ENCODE measurements at regions not wholly inside any gene's neighbourhood (a gene's known extent, or its start where the extent isn't known, plus 50 kb on each side); places are given as distances from the start of the nearest gene placed in this dataset.

GRCh38 chr2:153386481-153386897 lies 92.1 kb downstream of the RPRM start:
- Histone ChIP-seq H3K27me3 (ENCODE audit: control insufficient read depth in 4 of 4, insufficient read depth in 4 of 4, low read length in 3 of 4) (no peaks in the 10 kb centered on the region), H3K4me3 (ENCODE audit: low read depth in 1 of 3, low read length in 3 of 3) (no peak overlapping the region), H3K27ac (ENCODE audit: low read depth in 1 of 2, low read length in 2 of 2) (no peak overlapping the region), H3K9me3 (ENCODE audit: control insufficient read depth in 4 of 4, low read length in 3 of 4) (no peaks in the 10 kb centered on the region), H3K9ac (ENCODE audit: low read depth in 1 of 2, low read length in 2 of 2) (no peak overlapping the region), H3K4me1 (ENCODE audit: control insufficient read depth in 4 of 4, insufficient read depth in 4 of 4, low read length in 3 of 4) (no peaks in the 10 kb centered on the region), H3K36me3 (ENCODE audit: control insufficient read depth in 4 of 4, insufficient read depth in 3 of 4, low read depth in 1 of 4, low read length in 3 of 4) (no peaks in the 10 kb centered on the region)
- no peak for DNase-seq (ENCODE audit: low spot score)
- WGBS, result 64% methylated on average over 2 of the region's 2 CpGs
- TF ChIP-seq FOXA2 (IDR thresholded peaks at IDR 0.05) (no peak), GABPA (IDR thresholded peaks at IDR 0.05 in 1 of 2, conservative IDR thresholded peaks at IDR 0.05 in 1 of 2) (no peak), ZBTB33 (IDR thresholded peaks at IDR 0.05) (no peak), ATF3 (IDR thresholded peaks at IDR 0.05) (no peak), NR2F2 (IDR thresholded peaks at IDR 0.05) (no peak), TAF1 (conservative IDR thresholded peaks at IDR 0.05) (no peak), EGR1 (IDR thresholded peaks at IDR 0.05; ENCODE audit: low read depth in 2 of 2) (no peak), SP1 (IDR thresholded peaks at IDR 0.05) (no peak), FOXA1 (IDR thresholded peaks at IDR 0.05) (no peak), RAD21 (IDR thresholded peaks at IDR 0.05) (no peak), HNF4G (IDR thresholded peaks at IDR 0.05) (no peak), YY1 (IDR thresholded peaks at IDR 0.05) (no peak), MAX (IDR thresholded peaks at IDR 0.05) (no peak), HNF4A (conservative IDR thresholded peaks at IDR 0.05) (no peak), RXRA (IDR thresholded peaks at IDR 0.05) (no peak)

DNA sequence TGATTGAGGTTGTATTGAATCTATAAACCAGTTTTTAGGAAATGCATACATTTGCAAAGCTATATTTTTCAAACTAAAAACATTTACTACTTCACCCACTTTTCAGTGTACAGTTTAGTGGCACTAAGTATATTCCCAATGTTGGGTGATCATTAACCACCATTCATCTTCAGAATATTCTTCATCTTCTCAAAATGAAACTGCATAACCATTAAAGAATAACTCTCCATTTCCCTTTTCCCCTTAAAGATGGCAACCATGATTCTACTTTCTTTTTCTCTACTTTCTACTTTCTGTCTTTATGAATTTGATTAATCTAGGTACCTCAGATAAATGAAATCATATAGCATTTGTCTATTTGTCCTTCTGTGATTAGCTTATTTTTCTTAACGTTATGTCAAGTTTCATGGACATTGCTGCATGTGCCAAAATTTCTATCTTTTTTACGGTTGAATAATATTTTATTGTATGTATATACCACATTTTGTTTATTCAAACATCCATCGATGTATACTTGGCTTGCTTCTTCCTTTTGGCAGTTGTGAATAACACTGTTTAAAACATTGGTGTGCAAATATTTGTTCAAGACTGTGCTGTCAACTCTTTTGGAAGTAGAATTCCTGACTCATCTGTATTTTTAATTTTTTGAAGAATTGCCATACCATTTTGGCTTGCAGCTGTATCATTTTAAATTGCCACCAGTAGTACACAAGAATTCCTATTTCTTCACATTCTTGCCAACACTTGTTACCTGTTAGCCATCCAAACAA lies 104.9 kb downstream of the RPRM start:
- H3K9ac ChIP-seq (ENCODE audit: low read depth in 1 of 2, low read length in 2 of 2), result no peak overlapping the region
- 66% methylated on average over 3 of the region's 3 CpGs for WGBS
- no peak for TF ChIP-seq NR2F2 (IDR thresholded peaks at IDR 0.05)
- no peak for TF ChIP-seq RAD21 (IDR thresholded peaks at IDR 0.05)
- no peak for TF ChIP-seq ZBTB33 (IDR thresholded peaks at IDR 0.05)
- TF ChIP-seq TAF1 (conservative IDR thresholded peaks at IDR 0.05), result no peak
- TF ChIP-seq, protein P1, sequence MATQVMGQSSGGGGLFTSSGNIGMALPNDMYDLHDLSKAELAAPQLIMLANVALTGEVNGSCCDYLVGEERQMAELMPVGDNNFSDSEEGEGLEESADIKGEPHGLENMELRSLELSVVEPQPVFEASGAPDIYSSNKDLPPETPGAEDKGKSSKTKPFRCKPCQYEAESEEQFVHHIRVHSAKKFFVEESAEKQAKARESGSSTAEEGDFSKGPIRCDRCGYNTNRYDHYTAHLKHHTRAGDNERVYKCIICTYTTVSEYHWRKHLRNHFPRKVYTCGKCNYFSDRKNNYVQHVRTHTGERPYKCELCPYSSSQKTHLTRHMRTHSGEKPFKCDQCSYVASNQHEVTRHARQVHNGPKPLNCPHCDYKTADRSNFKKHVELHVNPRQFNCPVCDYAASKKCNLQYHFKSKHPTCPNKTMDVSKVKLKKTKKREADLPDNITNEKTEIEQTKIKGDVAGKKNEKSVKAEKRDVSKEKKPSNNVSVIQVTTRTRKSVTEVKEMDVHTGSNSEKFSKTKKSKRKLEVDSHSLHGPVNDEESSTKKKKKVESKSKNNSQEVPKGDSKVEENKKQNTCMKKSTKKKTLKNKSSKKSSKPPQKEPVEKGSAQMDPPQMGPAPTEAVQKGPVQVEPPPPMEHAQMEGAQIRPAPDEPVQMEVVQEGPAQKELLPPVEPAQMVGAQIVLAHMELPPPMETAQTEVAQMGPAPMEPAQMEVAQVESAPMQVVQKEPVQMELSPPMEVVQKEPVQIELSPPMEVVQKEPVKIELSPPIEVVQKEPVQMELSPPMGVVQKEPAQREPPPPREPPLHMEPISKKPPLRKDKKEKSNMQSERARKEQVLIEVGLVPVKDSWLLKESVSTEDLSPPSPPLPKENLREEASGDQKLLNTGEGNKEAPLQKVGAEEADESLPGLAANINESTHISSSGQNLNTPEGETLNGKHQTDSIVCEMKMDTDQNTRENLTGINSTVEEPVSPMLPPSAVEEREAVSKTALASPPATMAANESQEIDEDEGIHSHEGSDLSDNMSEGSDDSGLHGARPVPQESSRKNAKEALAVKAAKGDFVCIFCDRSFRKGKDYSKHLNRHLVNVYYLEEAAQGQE (IDR thresholded peaks at IDR 0.05), result no peak
- no peak for TF ChIP-seq RXRA (IDR thresholded peaks at IDR 0.05)
- TF ChIP-seq ATF3 (IDR thresholded peaks at IDR 0.05), result no peak
- TF ChIP-seq SP1 (IDR thresholded peaks at IDR 0.05), result no peak
- TF ChIP-seq MAX (IDR thresholded peaks at IDR 0.05), result no peak
- TF ChIP-seq FOXA1 (IDR thresholded peaks at IDR 0.05), result no peak
- no peak for TF ChIP-seq HNF4A (conservative IDR thresholded peaks at IDR 0.05)
- TF ChIP-seq CTCF (IDR thresholded peaks at IDR 0.05; ENCODE audit: low read depth, low read length, missing input control), result no peak
- no peak for TF ChIP-seq FOXA2 (IDR thresholded peaks at IDR 0.05)

More for the DNA sequence above, 104.9 kb downstream of the RPRM start:
- H3K4me3 ChIP-seq (ENCODE audit: low read depth in 1 of 3, low read length in 3 of 3), result no peak overlapping the region
- no peaks in the 10 kb centered on the region for H3K9me3 ChIP-seq (ENCODE audit: control insufficient read depth in 4 of 4, low read length in 3 of 4)
- H3K4me1 ChIP-seq (ENCODE audit: control insufficient read depth in 4 of 4, insufficient read depth in 4 of 4, low read length in 3 of 4), result no peaks in the 10 kb centered on the region
- H3K27me3 ChIP-seq (ENCODE audit: control insufficient read depth in 4 of 4, insufficient read depth in 4 of 4, low read length in 3 of 4), result no peaks in the 10 kb centered on the region
- DNase-seq (ENCODE audit: low spot score), result no peak
- no peaks in the 10 kb centered on the region for H3K36me3 ChIP-seq (ENCODE audit: control insufficient read depth in 4 of 4, insufficient read depth in 3 of 4, low read depth in 1 of 4, low read length in 3 of 4)
- H3K27ac ChIP-seq (ENCODE audit: low read depth in 1 of 2, low read length in 2 of 2), result no peak overlapping the region

All from liver (tissue), 8 donors.